GM08714 (cell line): ENCODE measurements at regions not wholly inside any gene's neighbourhood (a gene's known extent, or its start where the extent isn't known, plus 50 kb on each side); places are given as distances from the start of the nearest gene placed in this dataset.

ENCODE experiments used
- H3K4me3 ChIP-seq: fragments of 200-500 bp; sonication (Bioruptor generic); 2 replicates; pipeline ENCODE4 v1.5.1; 2014; ENCODE audit warnings: mild to moderate bottlenecking, low read length, inconsistent platforms
- ZNF274 ChIP-seq: IDR thresholded peaks from 2 replicates; pipeline ENCODE4 v1.6.1; 2012; ENCODE audit warnings: mild to moderate bottlenecking, low read depth, low read length

GRCh38 chr3:124532071-124532470 lies 198.2 kb upstream of the UMPS start:
- no peak for TF ChIP-seq ZNF274
- no peak overlapping the region for H3K4me3 ChIP-seq

GRCh38 chr3:124535306-124535705 lies 194.9 kb upstream of the UMPS start:
- TF ChIP-seq ZNF274: no peak
- H3K4me3 ChIP-seq: no peak overlapping the region

DNA sequence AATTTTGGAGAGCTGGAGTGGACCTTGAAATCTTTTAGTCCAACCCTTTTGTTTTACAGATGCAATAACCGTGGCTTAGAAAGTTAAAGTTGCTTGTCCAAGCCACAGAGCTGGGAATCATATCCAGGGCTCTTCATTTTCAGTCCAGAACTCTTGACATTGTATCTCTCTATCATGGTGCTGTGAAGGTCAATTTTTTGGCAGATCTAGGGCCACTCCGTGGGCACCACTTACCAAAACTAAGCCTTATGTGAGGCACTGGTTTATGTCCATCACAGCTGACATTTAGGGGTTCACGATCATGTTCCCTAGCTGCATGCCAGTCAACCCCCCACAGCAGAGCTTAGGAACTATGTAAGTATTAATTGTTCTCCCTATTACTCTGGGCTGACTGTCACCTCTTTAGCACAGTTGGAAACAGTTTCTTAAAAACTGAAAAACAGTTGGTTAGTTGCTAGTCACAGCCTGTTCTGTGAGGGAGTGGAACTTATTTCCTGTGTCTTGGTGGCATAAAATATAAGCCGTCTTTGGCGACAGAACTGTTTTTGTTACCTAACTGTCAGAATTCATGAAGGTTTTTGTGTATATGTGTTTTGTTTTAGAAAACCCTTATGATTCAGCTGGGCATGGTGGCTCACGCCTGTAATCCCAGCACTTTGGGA lies 189.6 kb upstream of the UMPS start:
- TF ChIP-seq ZNF274: no peak
- no peak overlapping the region for H3K4me3 ChIP-seq

DNA sequence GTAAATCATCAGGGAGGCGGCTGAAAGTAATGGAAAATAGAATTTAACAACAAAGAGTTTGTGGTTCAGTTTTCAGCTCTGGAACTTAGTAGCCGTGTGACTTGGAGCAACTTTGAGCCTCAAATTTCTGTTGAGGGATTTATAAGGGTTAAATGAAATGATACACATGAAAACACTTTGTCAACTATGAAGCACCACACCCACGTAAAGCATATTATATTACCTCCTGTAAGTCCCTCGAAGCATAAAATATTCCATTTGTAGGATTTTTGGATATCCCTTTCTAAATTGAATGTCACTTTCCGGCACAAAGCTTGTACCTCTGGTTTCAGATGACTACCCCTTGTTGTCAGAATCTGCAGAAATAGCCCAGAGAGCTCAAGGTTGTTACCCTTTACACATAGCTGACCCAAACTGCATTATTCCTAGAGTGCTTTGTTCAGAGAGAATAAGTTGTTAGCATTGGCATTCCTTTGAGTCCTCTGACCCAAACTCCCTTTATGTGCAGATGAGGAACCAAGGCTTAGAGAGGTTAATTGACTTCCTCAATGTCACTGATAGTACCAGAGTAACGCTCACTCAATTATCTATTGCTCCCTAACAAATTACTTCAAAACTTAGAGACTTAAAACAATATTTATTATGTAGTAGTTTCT lies 187.9 kb upstream of the UMPS start:
- TF ChIP-seq ZNF274: no peak
- H3K4me3 ChIP-seq: no peak overlapping the region

DNA sequence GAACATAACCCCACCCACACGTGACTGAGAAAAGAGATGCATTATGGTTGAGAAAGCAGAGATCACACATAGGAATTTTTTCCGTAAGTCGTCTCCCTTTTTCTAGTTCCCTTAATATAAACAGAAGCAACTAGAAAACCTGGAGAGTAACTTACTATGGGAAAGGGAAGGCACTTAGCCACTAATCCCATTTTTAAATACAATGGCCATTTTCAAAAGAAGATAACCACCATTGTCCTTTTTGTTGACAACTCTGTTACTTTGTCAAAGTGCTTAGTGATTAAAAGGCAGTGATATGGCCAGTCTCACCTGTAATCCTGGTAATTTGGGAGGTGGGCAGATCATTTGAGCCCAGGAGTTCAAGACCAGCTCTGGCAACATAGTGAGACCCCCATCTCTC lies 184.4 kb upstream of the UMPS start:
- TF ChIP-seq ZNF274: no peak
- no peak overlapping the region for H3K4me3 ChIP-seq

GRCh38 chr3:124552224-124552623 lies 178.0 kb upstream of the UMPS start:
- no peak for TF ChIP-seq ZNF274
- no peak overlapping the region for H3K4me3 ChIP-seq

GRCh38 chr3:124553178-124553577 lies 177.1 kb upstream of the UMPS start:
- H3K4me3 ChIP-seq: no peak overlapping the region
- no peak for TF ChIP-seq ZNF274

GRCh38 chr3:124556636-124557035 lies 173.6 kb upstream of the UMPS start:
- TF ChIP-seq ZNF274: no peak
- no peak overlapping the region for H3K4me3 ChIP-seq

DNA sequence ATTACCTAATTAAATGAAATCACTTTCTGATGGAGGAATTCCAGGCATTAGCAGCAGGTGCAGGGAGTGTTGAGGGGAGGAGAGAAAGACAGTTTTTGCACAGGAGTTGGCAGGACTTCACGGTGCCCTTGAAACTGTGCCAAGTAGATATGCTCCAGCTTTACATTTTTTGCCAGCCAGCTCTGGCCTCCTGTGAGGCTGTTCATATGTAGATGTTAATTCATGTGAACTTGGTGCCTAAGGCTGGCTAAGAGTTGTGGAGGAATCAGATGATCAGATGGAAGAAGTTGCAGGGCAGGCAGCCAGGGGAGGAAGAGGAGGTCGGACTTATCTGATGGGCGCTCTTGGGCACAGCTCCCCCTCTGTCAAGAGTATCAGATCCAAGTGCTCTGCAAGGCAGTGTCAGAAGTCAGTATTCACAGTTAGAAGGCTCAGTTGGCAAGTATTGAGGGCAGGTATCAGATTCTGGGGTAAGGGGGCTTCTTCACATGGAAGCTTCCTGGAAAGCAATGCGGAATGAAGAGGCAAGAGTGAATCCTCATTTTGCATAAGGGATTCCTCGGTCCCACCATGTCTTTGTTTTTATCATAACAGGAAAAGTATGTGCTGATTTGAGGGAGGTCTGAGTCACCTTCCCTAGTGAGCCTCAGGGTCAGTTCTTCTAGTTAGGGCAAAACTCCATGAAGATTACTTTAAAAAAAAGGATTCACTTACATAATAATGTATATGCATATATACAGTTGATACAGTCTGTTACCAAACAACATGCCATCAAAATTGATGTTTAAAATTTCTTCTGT lies 172.6 kb upstream of the UMPS start:
- TF ChIP-seq ZNF274: no peak
- no peak overlapping the region for H3K4me3 ChIP-seq

DNA sequence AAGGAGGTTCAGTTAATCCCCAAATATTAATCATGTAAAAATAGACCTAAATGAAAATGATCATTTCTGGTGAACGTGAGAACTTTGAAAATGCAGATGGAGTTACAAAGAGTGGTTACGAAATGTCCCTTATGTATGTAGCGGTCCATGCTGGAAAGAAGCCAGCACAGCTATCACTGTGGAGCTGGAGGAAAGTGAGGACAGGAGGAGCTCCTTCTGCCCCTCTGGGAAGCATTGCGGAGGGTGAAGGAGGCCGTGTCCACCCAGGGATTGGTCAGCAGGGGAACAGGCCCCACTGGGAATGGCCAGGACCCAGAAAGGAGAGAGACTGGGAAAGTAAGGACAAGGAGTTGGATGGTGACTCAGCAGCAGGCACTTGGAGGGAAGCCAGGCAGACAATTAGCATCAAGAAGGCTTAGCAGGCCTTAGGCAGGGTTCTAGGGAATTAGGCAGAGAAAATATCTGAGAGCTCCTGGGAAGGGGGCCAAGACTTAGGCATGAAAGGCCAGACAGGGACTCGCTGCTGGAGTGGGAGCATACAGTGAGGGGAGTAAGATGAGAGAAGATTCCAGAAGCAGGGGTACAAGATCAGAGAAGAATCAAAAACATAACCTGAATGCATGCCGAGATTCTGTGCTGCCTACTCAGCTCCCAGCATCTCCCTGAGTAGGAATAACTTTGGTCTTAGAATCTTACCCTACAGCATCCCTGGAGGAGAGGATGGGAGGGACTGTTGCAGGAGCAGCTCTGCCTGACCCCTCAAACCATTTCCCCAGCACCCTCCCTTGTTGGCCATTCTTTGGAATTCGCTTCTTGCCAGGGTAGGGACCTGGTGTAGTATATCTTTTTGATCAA lies 171.0 kb upstream of the UMPS start:
- H3K4me3 ChIP-seq: no peak overlapping the region
- no peak for TF ChIP-seq ZNF274

DNA sequence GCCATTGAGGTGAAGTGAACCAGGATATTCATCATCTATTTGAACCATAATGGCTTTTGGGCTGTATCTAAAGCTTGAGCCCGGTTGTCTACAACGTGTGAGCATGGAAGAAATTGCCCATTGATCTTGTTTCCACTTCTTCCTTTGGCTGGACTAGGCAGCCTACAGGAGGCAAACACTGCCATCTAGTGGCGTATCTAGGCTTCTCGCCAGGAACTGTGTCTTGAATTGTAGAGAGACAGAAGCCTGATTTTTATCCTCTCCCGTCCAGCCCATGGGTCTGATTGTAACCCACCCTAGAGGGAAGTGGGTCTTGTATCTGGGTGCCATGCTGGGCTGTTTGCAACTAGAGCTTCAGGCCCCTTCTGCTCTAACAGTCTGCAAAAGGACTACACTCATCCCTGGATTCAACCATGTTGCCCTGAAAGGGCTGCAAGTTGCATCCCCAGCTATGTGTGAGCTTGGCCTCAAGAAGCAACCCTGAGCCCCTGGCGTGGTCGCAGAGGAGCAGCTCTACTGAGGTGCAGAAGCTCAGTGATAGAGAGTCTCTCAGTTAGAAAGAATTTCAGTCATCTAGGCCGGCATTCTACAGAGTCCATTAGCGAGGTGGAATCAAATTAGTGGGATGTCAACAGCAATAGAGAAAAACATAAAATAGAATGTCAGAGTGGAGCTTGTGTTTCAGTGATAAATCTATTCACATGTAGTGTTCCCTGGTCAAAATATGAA lies 170.2 kb upstream of the UMPS start:
- no peak overlapping the region for H3K4me3 ChIP-seq
- no peak for TF ChIP-seq ZNF274

GRCh38 chr3:124560666-124561215 lies 169.5 kb upstream of the UMPS start:
- TF ChIP-seq ZNF274: no peak
- H3K4me3 ChIP-seq: no peak overlapping the region

- TF ChIP-seq ZNF274: no peak
- no peak overlapping the region for H3K4me3 ChIP-seq
Measured at GRCh38 chr3:124562769-124563168, 167.5 kb upstream of the UMPS start.

DNA sequence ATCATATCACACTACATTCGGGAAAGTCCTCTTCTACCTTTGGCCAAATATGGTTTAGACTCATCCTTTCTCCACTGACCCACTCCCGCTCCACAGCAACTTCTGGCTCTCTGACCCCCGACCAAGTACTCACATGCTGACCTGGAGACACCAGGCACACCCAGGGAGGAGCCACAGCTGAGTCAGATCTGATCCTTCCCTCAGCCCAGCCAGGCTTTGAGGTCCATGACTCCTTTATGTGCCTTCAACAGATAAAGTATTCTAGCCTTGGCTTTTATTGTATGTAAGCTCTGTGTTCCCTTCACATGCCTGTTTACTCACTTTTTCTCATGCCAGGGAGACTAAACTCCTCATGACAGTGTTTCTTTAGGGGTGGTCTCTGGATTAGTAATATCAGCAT lies 166.9 kb upstream of the UMPS start:
- TF ChIP-seq ZNF274: no peak
- no peak overlapping the region for H3K4me3 ChIP-seq
